PFSK-1 (cell line): ENCODE measurements at regions not wholly inside any gene's neighbourhood (a gene's known extent, or its start where the extent isn't known, plus 50 kb on each side); places are given as distances from the start of the nearest gene placed in this dataset.

Experiments used
- POLR2AphosphoS5 ChIP-seq: IDR thresholded peaks from 2 replicates; pipeline ENCODE4 v1.6.1; 2012; ENCODE audit warnings: low read depth, mild to moderate bottlenecking, control low read depth, low read length, moderate library complexity
- REST ChIP-seq, 2 experiments: IDR thresholded peaks; 2 replicates each; pipeline versions ENCODE4 v1.6.1 to v1.8.0; 2011 to 2012; ENCODE audit warnings: low read depth in 2 of 2, low read length in 2 of 2, control low read depth in 1 of 2, inconsistent platforms in 1 of 2, mild to moderate bottlenecking in 1 of 2, moderate library complexity in 1 of 2; ENCODE audit not compliant: insufficient read depth in 1 of 2
- SIN3A ChIP-seq: IDR thresholded peaks from 2 replicates; pipeline ENCODE4 v1.6.1; 2012; ENCODE audit warnings: mild to moderate bottlenecking, low read length, moderate library complexity, borderline replicate concordance; ENCODE audit not compliant: insufficient read depth

DNA sequence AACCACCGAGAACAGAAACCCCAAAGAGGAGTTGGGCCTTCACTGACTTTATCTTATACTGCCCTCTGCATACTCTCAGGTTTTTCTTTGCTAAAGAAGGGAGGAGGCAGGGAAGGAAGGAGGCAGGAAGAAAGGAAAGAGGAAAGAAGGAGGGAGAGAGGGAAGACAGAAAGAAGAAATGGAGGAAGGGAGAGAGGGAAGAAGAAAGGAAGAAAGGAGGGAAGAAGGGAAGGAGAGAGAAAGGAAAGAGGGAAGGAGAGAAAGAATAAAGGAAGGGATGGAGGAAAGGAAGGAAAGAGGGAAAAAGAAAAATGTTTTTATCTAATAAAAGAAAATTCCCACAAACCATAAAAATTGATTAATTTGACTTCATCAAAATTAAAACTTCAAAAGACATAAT, 294.6 kb downstream of the PTTG2 start:
- no peak for TF ChIP-seq SIN3A
- no peak for TF ChIP-seq REST (IDR thresholded peaks at IDR 0.05; ENCODE audit: insufficient read depth in 1 of 2, low read depth in 2 of 2, low read length in 2 of 2)
- TF ChIP-seq POLR2AphosphoS5, result no peak
